Neural cell (in vitro differentiated cells): ENCODE measurements at regions not wholly inside any gene's neighbourhood (a gene's known extent, or its start where the extent isn't known, plus 50 kb on each side); places are given as distances from the start of the nearest gene placed in this dataset.

ENCODE experiments used
- H2AFZ ChIP-seq: fragments of 200-600, 300-800 bp; sonication (generic), shearing (Covaris generic); 2 replicates; pipeline ENCODE4 v1.6.0; 2014; ENCODE audit warnings: low read depth, mild to moderate bottlenecking, antibody characterized with exemption, low read length, moderate library complexity
- H3F3A ChIP-seq: fragments of 200-600 bp; shearing (Covaris generic); 2 replicates; pipeline ENCODE4 v1.6.1; 2016; ENCODE audit warnings: mild to moderate bottlenecking, moderate library complexity, mixed read lengths, antibody characterized with exemption, low read length; ENCODE audit not compliant: insufficient read depth, poor library complexity, severe bottlenecking
- H3K27ac ChIP-seq: fragments of 200-600, 300-800 bp; sonication (generic), shearing (Covaris generic); 2 replicates; pipeline ENCODE4 v1.5.1; 2014; ENCODE audit warnings: mild to moderate bottlenecking, low read length, moderate library complexity
- H3K27me3 ChIP-seq: fragments of 300-800, 200-600 bp; sonication (generic), shearing (Covaris generic); 2 replicates; pipeline ENCODE4 v1.6.0; 2014; ENCODE audit warnings: mild to moderate bottlenecking, low read depth, low read length, moderate library complexity; ENCODE audit not compliant: insufficient read depth
- H3K36me3 ChIP-seq: fragments of 300-800, 200-600 bp; sonication (generic), shearing (Covaris generic); 2 replicates; pipeline ENCODE4 v1.5.1; 2014; ENCODE audit warnings: mild to moderate bottlenecking, antibody characterized with exemption, low read length, moderate library complexity; ENCODE audit not compliant: insufficient read depth
- H3K4me2 ChIP-seq: fragments of 300-800, 200-600 bp; sonication (generic), shearing (Covaris generic); 2 replicates; pipeline ENCODE4 v1.6.0; 2014; ENCODE audit warnings: mild to moderate bottlenecking, low read length
- H3K4me3 ChIP-seq: fragments of 300-800, 200-600 bp; sonication (generic), shearing (Covaris generic); 2 replicates; pipeline ENCODE4 v1.5.1; 2014; ENCODE audit warnings: mild to moderate bottlenecking, low read length, moderate library complexity
- H3K79me2 ChIP-seq: fragments of 200-600 bp; shearing (Covaris generic); replicated peaks from 2 replicates; pipeline ENCODE4 v1.6.0; 2014; ENCODE audit warnings: mild to moderate bottlenecking, low read length, moderate library complexity; ENCODE audit not compliant: insufficient read depth
- H3K9ac ChIP-seq: fragments of 300-800, 200-600 bp; sonication (generic), shearing (Covaris generic); 2 replicates; pipeline ENCODE4 v1.6.1; 2016; ENCODE audit warnings: mild to moderate bottlenecking, low read length, mixed read lengths
- H3K9me2 ChIP-seq: fragments of 200-600 bp; shearing (Covaris generic); 2 replicates; pipeline ENCODE4 v1.6.1; 2016; ENCODE audit warnings: mild to moderate bottlenecking, low read length, mixed read lengths; ENCODE audit not compliant: insufficient read depth
- H3K9me3 ChIP-seq: fragments of 200-600, 300-800 bp; sonication (generic), shearing (Covaris generic); 2 replicates; pipeline ENCODE4 v1.6.1; 2016; ENCODE audit warnings: mild to moderate bottlenecking, mixed run types, low read length, moderate library complexity, mixed read lengths
- H4K20me1 ChIP-seq: fragments of 200-600 bp; shearing (Covaris generic); 2 replicates; pipeline ENCODE4 v1.6.1; 2016; ENCODE audit warnings: mild to moderate bottlenecking, mixed run types; ENCODE audit not compliant: insufficient read depth
- CTCF ChIP-seq: fragments of 450-650 bp; IDR thresholded peaks from 2 replicates; pipeline ENCODE4 v1.5.1; 2014; ENCODE audit warnings: antibody characterized with exemption, mild to moderate bottlenecking, moderate library complexity; ENCODE audit not compliant: poor library complexity, severe bottlenecking
- EP300 ChIP-seq: fragments of 450-650 bp; conservative IDR thresholded peaks from 2 replicates; pipeline ENCODE4 v1.6.1; 2014; ENCODE audit warnings: antibody characterized with exemption, mild to moderate bottlenecking, moderate library complexity; ENCODE audit not compliant: poor library complexity, severe bottlenecking
- EZH2 ChIP-seq: fragments of 200-600, 300-800 bp; shearing (Covaris generic), sonication (generic); IDR thresholded peaks from 2 replicates; pipeline ENCODE4 v1.6.1; 2014; ENCODE audit warnings: antibody characterized with exemption, low read length, borderline replicate concordance, mild to moderate bottlenecking; ENCODE audit not compliant: insufficient read depth, poor library complexity, severe bottlenecking
- MXI1 ChIP-seq: fragments of 450-650 bp; conservative IDR thresholded peaks from 2 replicates; pipeline ENCODE4 v1.6.1; 2014; ENCODE audit warnings: antibody characterized with exemption, mild to moderate bottlenecking; ENCODE audit not compliant: poor library complexity, severe bottlenecking
- POLR2AphosphoS5 ChIP-seq: IDR thresholded peaks from 2 replicates; pipeline ENCODE4 v1.6.1; 2012
- RAD21 ChIP-seq: fragments of 450-650 bp; conservative IDR thresholded peaks from 2 replicates; pipeline ENCODE4 v1.6.1; 2014; ENCODE audit warnings: antibody characterized with exemption, mild to moderate bottlenecking, moderate library complexity
- SMC3 ChIP-seq: fragments of 450-650 bp; conservative IDR thresholded peaks from 2 replicates; pipeline ENCODE4 v1.6.1; 2014; ENCODE audit warnings: antibody characterized with exemption, mild to moderate bottlenecking, moderate library complexity; ENCODE audit not compliant: poor library complexity
- TAF1 ChIP-seq: IDR thresholded peaks from 2 replicates; pipeline ENCODE4 v1.6.1; 2012; ENCODE audit warnings: low read depth
- TF ChIP-seq, protein P1 (sequence below): IDR thresholded peaks from 2 replicates; pipeline ENCODE4 v1.6.1; 2012; ENCODE audit warnings: borderline replicate concordance

GRCh38 chr1:34412598-34413370, 236.1 kb downstream of the C1orf94 start:
- Histone ChIP-seq H4K20me1 (no peaks in the 10 kb centered on the region), H3K9me3 (no peaks in the 10 kb centered on the region), H2AFZ (no peak overlapping the region), H3K4me2 (no peak overlapping the region), H3K9me2 (no peaks in the 10 kb centered on the region), H3F3A (no peaks in the 10 kb centered on the region), H3K27me3 (no peaks in the 10 kb centered on the region), H3K27ac (no peak overlapping the region), H3K36me3 (no peaks in the 10 kb centered on the region), H3K79me2 (no peaks in the 10 kb centered on the region), H3K9ac (no peak overlapping the region), H3K4me3 (no peak overlapping the region)
- no peak for TF ChIP-seq EZH2
- TF ChIP-seq EP300 = no peak
- TF ChIP-seq, protein P1, sequence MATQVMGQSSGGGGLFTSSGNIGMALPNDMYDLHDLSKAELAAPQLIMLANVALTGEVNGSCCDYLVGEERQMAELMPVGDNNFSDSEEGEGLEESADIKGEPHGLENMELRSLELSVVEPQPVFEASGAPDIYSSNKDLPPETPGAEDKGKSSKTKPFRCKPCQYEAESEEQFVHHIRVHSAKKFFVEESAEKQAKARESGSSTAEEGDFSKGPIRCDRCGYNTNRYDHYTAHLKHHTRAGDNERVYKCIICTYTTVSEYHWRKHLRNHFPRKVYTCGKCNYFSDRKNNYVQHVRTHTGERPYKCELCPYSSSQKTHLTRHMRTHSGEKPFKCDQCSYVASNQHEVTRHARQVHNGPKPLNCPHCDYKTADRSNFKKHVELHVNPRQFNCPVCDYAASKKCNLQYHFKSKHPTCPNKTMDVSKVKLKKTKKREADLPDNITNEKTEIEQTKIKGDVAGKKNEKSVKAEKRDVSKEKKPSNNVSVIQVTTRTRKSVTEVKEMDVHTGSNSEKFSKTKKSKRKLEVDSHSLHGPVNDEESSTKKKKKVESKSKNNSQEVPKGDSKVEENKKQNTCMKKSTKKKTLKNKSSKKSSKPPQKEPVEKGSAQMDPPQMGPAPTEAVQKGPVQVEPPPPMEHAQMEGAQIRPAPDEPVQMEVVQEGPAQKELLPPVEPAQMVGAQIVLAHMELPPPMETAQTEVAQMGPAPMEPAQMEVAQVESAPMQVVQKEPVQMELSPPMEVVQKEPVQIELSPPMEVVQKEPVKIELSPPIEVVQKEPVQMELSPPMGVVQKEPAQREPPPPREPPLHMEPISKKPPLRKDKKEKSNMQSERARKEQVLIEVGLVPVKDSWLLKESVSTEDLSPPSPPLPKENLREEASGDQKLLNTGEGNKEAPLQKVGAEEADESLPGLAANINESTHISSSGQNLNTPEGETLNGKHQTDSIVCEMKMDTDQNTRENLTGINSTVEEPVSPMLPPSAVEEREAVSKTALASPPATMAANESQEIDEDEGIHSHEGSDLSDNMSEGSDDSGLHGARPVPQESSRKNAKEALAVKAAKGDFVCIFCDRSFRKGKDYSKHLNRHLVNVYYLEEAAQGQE = no peak
- TF ChIP-seq POLR2AphosphoS5 = no peak
- no peak for TF ChIP-seq RAD21
- TF ChIP-seq CTCF = no peak
- TF ChIP-seq SMC3 = no peak
- TF ChIP-seq MXI1 = no peak
- no peak for TF ChIP-seq TAF1

GRCh38 chr1:34415140-34415539, 238.4 kb downstream of the C1orf94 start:
- TF ChIP-seq EZH2 = no peak
- TF ChIP-seq TAF1 = no peak
- TF ChIP-seq RAD21 = no peak
- no peak for TF ChIP-seq MXI1
- no peak for TF ChIP-seq SMC3
- TF ChIP-seq, protein P1 = no peak
- TF ChIP-seq EP300 = no peak
- TF ChIP-seq POLR2AphosphoS5 = no peak
- TF ChIP-seq CTCF = no peak
- no peak overlapping the region for H3K4me2 ChIP-seq
- no peaks in the 10 kb centered on the region for H3K9me3 ChIP-seq
- no peak overlapping the region for H3K27ac ChIP-seq
- H3K79me2 ChIP-seq = no peaks in the 10 kb centered on the region
- no peaks in the 10 kb centered on the region for H3K9me2 ChIP-seq
- H3K4me3 ChIP-seq = no peak overlapping the region
- no peaks in the 10 kb centered on the region for H4K20me1 ChIP-seq
- no peaks in the 10 kb centered on the region for H3K27me3 ChIP-seq
- no peaks in the 10 kb centered on the region for H3K36me3 ChIP-seq
- no peaks in the 10 kb centered on the region for H3F3A ChIP-seq
- H3K9ac ChIP-seq = no peak overlapping the region
- H2AFZ ChIP-seq = no peak overlapping the region
